Upper lobe of right lung (tissue), 1 donor: ENCODE measurements at regions not wholly inside any gene's neighbourhood (a gene's known extent, or its start where the extent isn't known, plus 50 kb on each side); places are given as distances from the start of the nearest gene placed in this dataset.

Source experiments
- ATAC-seq: fragments of 200-7000 bp; cut with Tn5 transposase; one replicate; pipeline ENCODE4 v1.9.1; 2020; ENCODE audit warnings: mild to moderate bottlenecking, moderate library complexity
- DNase-seq: peaks from one replicate; pipeline ENCODE4 v3.0.0-alpha.2; 2020
- H3K27ac ChIP-seq: fragments of 200-600 bp; one replicate; pipeline ENCODE4 v1.8.0; 2022
- H3K27me3 ChIP-seq: fragments of 200-600 bp; one replicate; pipeline ENCODE4 v1.8.0; 2022; ENCODE audit warnings: mild to moderate bottlenecking
- H3K36me3 ChIP-seq: fragments of 200-600 bp; one replicate; pipeline ENCODE4 v1.8.0; 2022
- H3K4me1 ChIP-seq: fragments of 200-600 bp; one replicate; pipeline ENCODE4 v1.8.0; 2022
- H3K4me3 ChIP-seq: fragments of 200-600 bp; one replicate; pipeline ENCODE4 v1.8.0; 2022; ENCODE audit warnings: mild to moderate bottlenecking
- H3K9me3 ChIP-seq: fragments of 200-600 bp; one replicate; pipeline ENCODE4 v1.8.0; 2022
- CTCF ChIP-seq: fragments of 200-600 bp; IDR thresholded peaks from one replicate; pipeline ENCODE4 v1.8.0; 2022; ENCODE audit warnings: antibody characterized with exemption
- intact Hi-C: fragments of 100-400 bp; cut with DNase I; formaldehyde crosslinking; loops from one replicate; pipeline ENCODE4 v1.11.0; 2022
- donor health status: DM: no; HTN: yes; CAD: no; lungs with severe emphysema.

- Histone ChIP-seq H3K27me3 (no peaks in the 10 kb centered on the region), H3K4me3 (no peak overlapping the region), H3K9me3 (no peaks in the 10 kb centered on the region), H3K27ac (no peak overlapping the region), H3K36me3 (no peaks in the 10 kb centered on the region), H3K4me1 (no peaks in the 10 kb centered on the region)
- DNase-seq, result no peak
- no peak for ATAC-seq
- intact Hi-C loops, result no loop called here
- no peak for TF ChIP-seq CTCF
Observed at GRCh38 chr16:5416013-5416412, 318.4 kb upstream of the EEF2KMT start.

- TF ChIP-seq CTCF, result no peak
Observed at GRCh38 chr16:5415123-5415522, 317.5 kb upstream of the EEF2KMT start.

GRCh38 chr16:5412731-5413130, 315.1 kb upstream of the EEF2KMT start:
- no peak for TF ChIP-seq CTCF
- intact Hi-C loops, result no loop called here
- Histone ChIP-seq H3K4me3 (no peak overlapping the region), H3K27me3 (no peaks in the 10 kb centered on the region), H3K4me1 (no peaks in the 10 kb centered on the region), H3K36me3 (no peaks in the 10 kb centered on the region), H3K9me3 (no peaks in the 10 kb centered on the region), H3K27ac (no peak overlapping the region)
- ATAC-seq (no peak), DNase-seq (no peak)

More at GRCh38 chr16:5415123-5415522, 317.5 kb upstream of the EEF2KMT start:
- DNase-seq (no peak), ATAC-seq (no peak)
- H3K27ac ChIP-seq, result no peak overlapping the region
- no peaks in the 10 kb centered on the region for H3K36me3 ChIP-seq
- intact Hi-C loops, result no loop called here
- H3K27me3 ChIP-seq, result no peaks in the 10 kb centered on the region
- H3K9me3 ChIP-seq, result no peaks in the 10 kb centered on the region
- no peak overlapping the region for H3K4me3 ChIP-seq
- no peaks in the 10 kb centered on the region for H3K4me1 ChIP-seq

GRCh38 chr16:5398203-5398602, 300.6 kb upstream of the EEF2KMT start:
- TF ChIP-seq CTCF, result no peak
- Histone ChIP-seq H3K4me3 (no peak overlapping the region), H3K27me3 (no peaks in the 10 kb centered on the region), H3K27ac (no peak overlapping the region), H3K4me1 (no peaks in the 10 kb centered on the region), H3K9me3 (no peaks in the 10 kb centered on the region), H3K36me3 (no peaks in the 10 kb centered on the region)
- no peak for DNase-seq
- ATAC-seq, result peak; percentile 24
- intact Hi-C loops, result no loop called here

GRCh38 chr16:5396880-5397279, 299.3 kb upstream of the EEF2KMT start:
- intact Hi-C loops, result no loop called here
- DNase-seq (no peak), ATAC-seq (no peak)
- no peaks in the 10 kb centered on the region for H3K36me3 ChIP-seq
- no peak overlapping the region for H3K27ac ChIP-seq
- H3K27me3 ChIP-seq, result no peaks in the 10 kb centered on the region
- no peaks in the 10 kb centered on the region for H3K4me1 ChIP-seq
- no peaks in the 10 kb centered on the region for H3K9me3 ChIP-seq
- no peak overlapping the region for H3K4me3 ChIP-seq
- no peak for TF ChIP-seq CTCF

GRCh38 chr16:5393070-5393469, 295.5 kb upstream of the EEF2KMT start:
- no peak for TF ChIP-seq CTCF
- no peak overlapping the region for H3K27ac ChIP-seq
- intact Hi-C loops, result no loop called here
- H3K27me3 ChIP-seq, result no peaks in the 10 kb centered on the region
- H3K4me1 ChIP-seq, result no peaks in the 10 kb centered on the region
- ATAC-seq (no peak), DNase-seq (no peak)
- no peaks in the 10 kb centered on the region for H3K36me3 ChIP-seq
- no peaks in the 10 kb centered on the region for H3K9me3 ChIP-seq
- H3K4me3 ChIP-seq, result no peak overlapping the region
